GM20000 (cell line): ENCODE measurements at regions not wholly inside any gene's neighbourhood (a gene's known extent, or its start where the extent isn't known, plus 50 kb on each side); places are given as distances from the start of the nearest gene placed in this dataset.
A peak's percentile ranks its signal among the peaks of the same experiment; 100 is the strongest.
"Not testable (repeated sequence)": the region's sequence is repeated elsewhere in the genome, so short reads cannot be mapped to it uniquely, and the experiment has no call there.

ENCODE experiments used
- DNase-seq: peaks from one replicate; pipeline ENCODE4 v3.0.0; 2012; ENCODE audit warnings: low spot score
- TF ChIP-seq, protein P1 (sequence below): IDR thresholded peaks from 2 replicates; pipeline ENCODE4 v1.5.1; 2012; ENCODE audit warnings: mild to moderate bottlenecking, control low read depth; ENCODE audit errors: extremely low read depth, missing control alignments

- TF ChIP-seq, protein P1, sequence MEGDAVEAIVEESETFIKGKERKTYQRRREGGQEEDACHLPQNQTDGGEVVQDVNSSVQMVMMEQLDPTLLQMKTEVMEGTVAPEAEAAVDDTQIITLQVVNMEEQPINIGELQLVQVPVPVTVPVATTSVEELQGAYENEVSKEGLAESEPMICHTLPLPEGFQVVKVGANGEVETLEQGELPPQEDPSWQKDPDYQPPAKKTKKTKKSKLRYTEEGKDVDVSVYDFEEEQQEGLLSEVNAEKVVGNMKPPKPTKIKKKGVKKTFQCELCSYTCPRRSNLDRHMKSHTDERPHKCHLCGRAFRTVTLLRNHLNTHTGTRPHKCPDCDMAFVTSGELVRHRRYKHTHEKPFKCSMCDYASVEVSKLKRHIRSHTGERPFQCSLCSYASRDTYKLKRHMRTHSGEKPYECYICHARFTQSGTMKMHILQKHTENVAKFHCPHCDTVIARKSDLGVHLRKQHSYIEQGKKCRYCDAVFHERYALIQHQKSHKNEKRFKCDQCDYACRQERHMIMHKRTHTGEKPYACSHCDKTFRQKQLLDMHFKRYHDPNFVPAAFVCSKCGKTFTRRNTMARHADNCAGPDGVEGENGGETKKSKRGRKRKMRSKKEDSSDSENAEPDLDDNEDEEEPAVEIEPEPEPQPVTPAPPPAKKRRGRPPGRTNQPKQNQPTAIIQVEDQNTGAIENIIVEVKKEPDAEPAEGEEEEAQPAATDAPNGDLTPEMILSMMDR: no peak
- DNase-seq: peak; percentile 29
Measured at GRCh38 chrX:65866146-65866545, 173.7 kb downstream of the VSIG4 start.

- DNase-seq: no peak
- TF ChIP-seq, protein P1: no peak
Measured at GRCh38 chrX:65862638-65863037, 177.2 kb downstream of the VSIG4 start.

DNA sequence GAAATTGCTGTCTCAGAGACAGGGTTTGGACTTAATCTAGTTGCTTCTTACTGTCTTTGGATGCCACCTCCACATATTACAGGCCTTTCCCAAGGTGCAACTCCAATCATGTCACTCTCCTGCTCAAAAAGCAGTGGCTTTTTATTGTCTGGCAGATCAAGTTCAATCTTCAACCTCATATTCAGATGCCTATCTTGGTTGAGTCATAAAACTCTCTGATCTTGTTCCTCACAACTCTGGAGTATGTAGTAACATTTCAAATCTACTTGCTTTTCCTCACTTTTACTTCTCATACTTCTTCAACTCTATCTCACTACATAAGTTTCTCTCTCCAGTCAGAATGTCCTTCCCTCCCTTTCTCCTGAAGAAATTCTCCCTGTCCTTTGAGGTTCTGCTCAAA, 180.6 kb downstream of the VSIG4 start:
- no peak for DNase-seq
- TF ChIP-seq, protein P1: no peak

- DNase-seq: not testable (repeated sequence)
Measured at GRCh38 chrX:65854437-65854836, 185.4 kb downstream of the VSIG4 start.

DNA sequence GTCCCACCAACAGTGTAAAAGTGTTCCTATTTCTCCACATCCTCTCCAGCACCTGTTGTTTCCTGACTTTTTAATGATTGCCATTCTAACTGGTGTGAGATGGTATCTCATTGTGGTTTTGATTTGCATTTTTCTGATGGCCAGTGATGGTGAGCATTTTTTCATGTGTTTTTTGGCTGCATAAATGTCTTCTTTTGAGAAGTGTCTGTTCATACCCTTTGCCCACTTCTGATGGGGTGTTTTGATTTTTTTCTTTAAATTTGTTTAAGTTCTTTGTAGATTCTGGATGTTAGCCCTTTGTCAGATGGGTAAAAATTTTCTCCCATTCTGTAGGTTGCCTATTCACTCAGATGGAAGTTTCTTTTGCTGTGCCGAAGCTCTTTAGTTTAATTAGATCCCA, 183.9 kb downstream of the MSN start:
- DNase-seq: not testable (repeated sequence)

DNA sequence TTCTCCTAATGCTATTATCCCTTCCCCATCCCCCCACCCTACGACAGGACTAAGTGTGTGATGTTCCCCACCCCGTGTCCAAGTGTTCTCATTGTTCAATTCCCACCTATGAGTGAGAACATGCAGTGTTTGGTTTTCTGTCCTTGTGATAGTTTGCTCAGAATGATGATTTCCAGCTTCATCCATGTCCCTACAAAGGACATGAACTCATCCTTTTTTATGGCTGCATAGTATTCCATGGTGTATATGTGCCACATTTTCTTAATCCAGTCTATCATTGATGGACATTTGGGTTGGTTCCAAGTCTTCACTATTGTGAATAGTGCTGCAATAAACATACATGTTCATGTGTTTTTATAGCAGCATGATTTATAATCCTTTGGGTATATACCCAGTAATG, 183.4 kb downstream of the MSN start:
- DNase-seq: not testable (repeated sequence)

DNA sequence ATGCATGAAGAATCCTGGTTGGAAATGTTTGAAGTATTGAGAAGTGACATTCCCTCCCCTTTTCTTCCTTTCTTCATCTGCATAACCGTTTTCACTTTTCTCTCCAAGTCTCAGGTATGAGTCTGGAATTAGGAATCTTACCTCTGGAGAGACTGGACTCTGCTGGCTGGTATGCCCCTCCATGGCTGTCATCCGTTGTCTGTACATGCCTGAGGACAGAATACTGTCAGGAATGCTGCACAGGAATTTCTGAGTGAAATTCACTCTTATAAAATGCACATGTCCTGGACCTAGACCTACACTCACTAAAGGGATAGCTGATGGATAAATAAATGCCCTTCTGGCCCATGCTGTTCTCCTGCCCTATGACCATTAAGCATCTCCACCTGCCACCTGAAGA, 179.5 kb downstream of the MSN start:
- TF ChIP-seq, protein P1: no peak
- DNase-seq: no peak

GRCh38 chrX:65841263-65841662, 173.8 kb downstream of the MSN start:
- no peak for DNase-seq
- TF ChIP-seq, protein P1: no peak

- TF ChIP-seq, protein P1: no peak
- DNase-seq: no peak
Measured at GRCh38 chrX:65838674-65839073, 171.2 kb downstream of the MSN start.
